Left renal pelvis (tissue), 4 donors: ENCODE measurements at regions not wholly inside any gene's neighbourhood (a gene's known extent, or its start where the extent isn't known, plus 50 kb on each side); places are given as distances from the start of the nearest gene placed in this dataset.

Experiments
- DNase-seq, 4 donors: peaks; one replicate each; pipeline ENCODE4 v3.0.0-alpha.2; 2013; ENCODE audit warnings: low read depth in 4 of 4, low spot score in 3 of 4

GRCh38 chr3:10583798-10584708 is 78.7 kb upstream of the ATP2B2 start:
- DNase-seq, result no peak

GRCh38 chr3:10585945-10586344 is 80.6 kb upstream of the ATP2B2 start:
- DNase-seq, result no peak

GRCh38 chr3:10594915-10595314 is 89.5 kb upstream of the ATP2B2 start:
- DNase-seq, result peak; percentile 46 to 84 (median 68)

- no peak for DNase-seq
These were observed 91.5 kb upstream of the ATP2B2 start for GRCh38 chr3:10596746-10597448.

- DNase-seq, result no peak
These were observed 92.3 kb upstream of the ATP2B2 start for GRCh38 chr3:10597733-10598132.

GRCh38 chr3:10599017-10599416 is 93.6 kb upstream of the ATP2B2 start:
- DNase-seq, result no peak

GRCh38 chr3:10599444-10599843 is 94.1 kb upstream of the ATP2B2 start:
- no peak for DNase-seq

- no peak for DNase-seq
These were observed 94.9 kb upstream of the ATP2B2 start for GRCh38 chr3:10600296-10600714.

- DNase-seq, result no peak
These were observed 95.3 kb upstream of the ATP2B2 start for GRCh38 chr3:10600726-10601125.

GRCh38 chr3:10601151-10601856 is 95.9 kb upstream of the ATP2B2 start:
- no peak for DNase-seq

GRCh38 chr3:10601857-10602230 is 96.5 kb upstream of the ATP2B2 start:
- no peak for DNase-seq

- DNase-seq, result no peak
These were observed 96.9 kb upstream of the ATP2B2 start for GRCh38 chr3:10602271-10602670.

- no peak for DNase-seq
These were observed 97.7 kb upstream of the ATP2B2 start for GRCh38 chr3:10602769-10603768.

GRCh38 chr3:10609134-10609533 is 103.7 kb upstream of the ATP2B2 start:
- DNase-seq, result no peak

GRCh38 chr3:10614168-10614567 is 108.8 kb upstream of the ATP2B2 start:
- no peak for DNase-seq

- DNase-seq, result no peak
These were observed 110.3 kb upstream of the ATP2B2 start for GRCh38 chr3:10615715-10616114.

GRCh38 chr3:10616321-10616720 is 110.9 kb upstream of the ATP2B2 start:
- no peak for DNase-seq

GRCh38 chr3:10619989-10620832 is 114.8 kb upstream of the ATP2B2 start:
- DNase-seq, result no peak

GRCh38 chr3:10620833-10621082 is 115.4 kb upstream of the ATP2B2 start:
- DNase-seq, result no peak
